GM23338 (cell line): ENCODE measurements at regions not wholly inside any gene's neighbourhood (a gene's known extent, or its start where the extent isn't known, plus 50 kb on each side); places are given as distances from the start of the nearest gene placed in this dataset.

ENCODE experiments used
- CREB1 ChIP-seq: fragments of 250-450 bp; sonication (Bioruptor Pico); IDR thresholded peaks from 2 replicates; pipeline ENCODE4 v1.5.0; 2020; ENCODE audit warnings: low read depth, mild to moderate bottlenecking, moderate library complexity
- EZH2 ChIP-seq: fragments of 200-600 bp; sonication (generic); IDR thresholded peaks from one replicate; pipeline ENCODE4 v1.8.0; 2017; ENCODE audit warnings: antibody characterized with exemption, mild to moderate bottlenecking, low read depth; ENCODE audit not compliant: unreplicated experiment
- EZH2phosphoT487 ChIP-seq: fragments of 200-600 bp; sonication (generic); IDR thresholded peaks from one replicate; pipeline ENCODE4 v1.8.1; 2018; ENCODE audit warnings: antibody characterized with exemption; ENCODE audit not compliant: unreplicated experiment
- JUNB ChIP-seq: IDR thresholded peaks from one replicate; pipeline ENCODE4 v1.6.1; 2016; ENCODE audit warnings: antibody characterized with exemption; ENCODE audit not compliant: unreplicated experiment
- POLR2AphosphoS5 ChIP-seq: IDR thresholded peaks from 2 replicates; pipeline ENCODE4 v1.6.1; 2016; ENCODE audit warnings: antibody characterized with exemption, low read depth
- STAT1 ChIP-seq: IDR thresholded peaks from one replicate; pipeline ENCODE4 v1.6.1; 2016; ENCODE audit warnings: antibody characterized with exemption; ENCODE audit not compliant: unreplicated experiment
- ZNF114 ChIP-seq: fragments of 250-450 bp; sonication (Bioruptor Pico); IDR thresholded peaks from 2 replicates; pipeline ENCODE4 v1.5.0; 2020; ENCODE audit warnings: mild to moderate bottlenecking, moderate library complexity
- ZNF331 ChIP-seq: fragments of 250-450 bp; sonication (Bioruptor Pico); IDR thresholded peaks from 2 replicates; pipeline ENCODE4 v1.5.0; 2020; ENCODE audit warnings: low read depth, mild to moderate bottlenecking, moderate library complexity
- TF ChIP-seq, protein P1 (sequence below), 2 experiments: fragments of 200-600 bp in 1 of 2; sonication (generic) in 1 of 2; conservative IDR thresholded peaks; 2 replicates each; pipeline versions ENCODE4 v1.5.1 to v1.6.1; 2016 to 2017; ENCODE audit warnings: antibody characterized with exemption in 2 of 2, low read depth in 2 of 2, mild to moderate bottlenecking in 2 of 2, moderate library complexity in 1 of 2
- TF ChIP-seq, protein P2 (sequence below): IDR thresholded peaks from one replicate; pipeline ENCODE4 v1.6.1; 2018; ENCODE audit warnings: antibody characterized with exemption; ENCODE audit not compliant: unreplicated experiment
- TF ChIP-seq, protein P3 (sequence below): IDR thresholded peaks from 2 replicates; pipeline ENCODE4 v1.6.1; 2016; ENCODE audit warnings: antibody characterized with exemption

DNA sequence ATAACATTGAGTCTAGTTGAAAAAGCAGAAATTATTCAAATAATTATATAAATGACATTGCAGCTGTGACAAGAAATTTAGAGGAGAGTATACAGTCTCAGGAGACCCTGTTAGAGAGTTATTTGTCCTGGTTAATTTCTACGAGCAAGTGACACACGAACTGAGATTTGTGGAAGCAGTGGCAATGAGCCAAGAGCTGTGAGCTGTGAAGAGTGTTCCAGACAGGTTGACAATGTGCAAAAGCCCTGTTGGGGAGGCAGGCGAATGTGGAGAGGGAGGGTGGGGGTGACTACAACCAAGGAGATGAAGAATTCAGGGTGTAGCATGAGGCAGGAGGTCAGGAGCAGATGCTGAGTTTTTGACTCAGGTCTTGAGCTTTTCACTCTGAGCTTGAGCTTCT is 620.2 kb upstream of the TENM4 start:
- TF ChIP-seq POLR2AphosphoS5 (no peak), EZH2 (no peak), ZNF114 (no peak), CREB1 (CRISPR knock-in tag) (no peak), STAT1 (no peak), EZH2phosphoT487 (no peak), ZNF331 (CRISPR knock-in tag) (no peak), JUNB (no peak)
- TF ChIP-seq, protein P1, sequence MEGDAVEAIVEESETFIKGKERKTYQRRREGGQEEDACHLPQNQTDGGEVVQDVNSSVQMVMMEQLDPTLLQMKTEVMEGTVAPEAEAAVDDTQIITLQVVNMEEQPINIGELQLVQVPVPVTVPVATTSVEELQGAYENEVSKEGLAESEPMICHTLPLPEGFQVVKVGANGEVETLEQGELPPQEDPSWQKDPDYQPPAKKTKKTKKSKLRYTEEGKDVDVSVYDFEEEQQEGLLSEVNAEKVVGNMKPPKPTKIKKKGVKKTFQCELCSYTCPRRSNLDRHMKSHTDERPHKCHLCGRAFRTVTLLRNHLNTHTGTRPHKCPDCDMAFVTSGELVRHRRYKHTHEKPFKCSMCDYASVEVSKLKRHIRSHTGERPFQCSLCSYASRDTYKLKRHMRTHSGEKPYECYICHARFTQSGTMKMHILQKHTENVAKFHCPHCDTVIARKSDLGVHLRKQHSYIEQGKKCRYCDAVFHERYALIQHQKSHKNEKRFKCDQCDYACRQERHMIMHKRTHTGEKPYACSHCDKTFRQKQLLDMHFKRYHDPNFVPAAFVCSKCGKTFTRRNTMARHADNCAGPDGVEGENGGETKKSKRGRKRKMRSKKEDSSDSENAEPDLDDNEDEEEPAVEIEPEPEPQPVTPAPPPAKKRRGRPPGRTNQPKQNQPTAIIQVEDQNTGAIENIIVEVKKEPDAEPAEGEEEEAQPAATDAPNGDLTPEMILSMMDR (conservative IDR thresholded peaks at IDR 0.05; ENCODE audit: low read depth in 2 of 2): no peak
- TF ChIP-seq, protein P2, sequence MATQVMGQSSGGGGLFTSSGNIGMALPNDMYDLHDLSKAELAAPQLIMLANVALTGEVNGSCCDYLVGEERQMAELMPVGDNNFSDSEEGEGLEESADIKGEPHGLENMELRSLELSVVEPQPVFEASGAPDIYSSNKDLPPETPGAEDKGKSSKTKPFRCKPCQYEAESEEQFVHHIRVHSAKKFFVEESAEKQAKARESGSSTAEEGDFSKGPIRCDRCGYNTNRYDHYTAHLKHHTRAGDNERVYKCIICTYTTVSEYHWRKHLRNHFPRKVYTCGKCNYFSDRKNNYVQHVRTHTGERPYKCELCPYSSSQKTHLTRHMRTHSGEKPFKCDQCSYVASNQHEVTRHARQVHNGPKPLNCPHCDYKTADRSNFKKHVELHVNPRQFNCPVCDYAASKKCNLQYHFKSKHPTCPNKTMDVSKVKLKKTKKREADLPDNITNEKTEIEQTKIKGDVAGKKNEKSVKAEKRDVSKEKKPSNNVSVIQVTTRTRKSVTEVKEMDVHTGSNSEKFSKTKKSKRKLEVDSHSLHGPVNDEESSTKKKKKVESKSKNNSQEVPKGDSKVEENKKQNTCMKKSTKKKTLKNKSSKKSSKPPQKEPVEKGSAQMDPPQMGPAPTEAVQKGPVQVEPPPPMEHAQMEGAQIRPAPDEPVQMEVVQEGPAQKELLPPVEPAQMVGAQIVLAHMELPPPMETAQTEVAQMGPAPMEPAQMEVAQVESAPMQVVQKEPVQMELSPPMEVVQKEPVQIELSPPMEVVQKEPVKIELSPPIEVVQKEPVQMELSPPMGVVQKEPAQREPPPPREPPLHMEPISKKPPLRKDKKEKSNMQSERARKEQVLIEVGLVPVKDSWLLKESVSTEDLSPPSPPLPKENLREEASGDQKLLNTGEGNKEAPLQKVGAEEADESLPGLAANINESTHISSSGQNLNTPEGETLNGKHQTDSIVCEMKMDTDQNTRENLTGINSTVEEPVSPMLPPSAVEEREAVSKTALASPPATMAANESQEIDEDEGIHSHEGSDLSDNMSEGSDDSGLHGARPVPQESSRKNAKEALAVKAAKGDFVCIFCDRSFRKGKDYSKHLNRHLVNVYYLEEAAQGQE: no peak
- TF ChIP-seq, protein P3, sequence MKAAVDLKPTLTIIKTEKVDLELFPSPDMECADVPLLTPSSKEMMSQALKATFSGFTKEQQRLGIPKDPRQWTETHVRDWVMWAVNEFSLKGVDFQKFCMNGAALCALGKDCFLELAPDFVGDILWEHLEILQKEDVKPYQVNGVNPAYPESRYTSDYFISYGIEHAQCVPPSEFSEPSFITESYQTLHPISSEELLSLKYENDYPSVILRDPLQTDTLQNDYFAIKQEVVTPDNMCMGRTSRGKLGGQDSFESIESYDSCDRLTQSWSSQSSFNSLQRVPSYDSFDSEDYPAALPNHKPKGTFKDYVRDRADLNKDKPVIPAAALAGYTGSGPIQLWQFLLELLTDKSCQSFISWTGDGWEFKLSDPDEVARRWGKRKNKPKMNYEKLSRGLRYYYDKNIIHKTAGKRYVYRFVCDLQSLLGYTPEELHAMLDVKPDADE: no peak
